ENCODE measurements at regions not wholly inside any gene's neighbourhood (a gene's known extent, or its start where the extent isn't known, plus 50 kb on each side); places are given as distances from the start of the nearest gene placed in this dataset.

DNA sequence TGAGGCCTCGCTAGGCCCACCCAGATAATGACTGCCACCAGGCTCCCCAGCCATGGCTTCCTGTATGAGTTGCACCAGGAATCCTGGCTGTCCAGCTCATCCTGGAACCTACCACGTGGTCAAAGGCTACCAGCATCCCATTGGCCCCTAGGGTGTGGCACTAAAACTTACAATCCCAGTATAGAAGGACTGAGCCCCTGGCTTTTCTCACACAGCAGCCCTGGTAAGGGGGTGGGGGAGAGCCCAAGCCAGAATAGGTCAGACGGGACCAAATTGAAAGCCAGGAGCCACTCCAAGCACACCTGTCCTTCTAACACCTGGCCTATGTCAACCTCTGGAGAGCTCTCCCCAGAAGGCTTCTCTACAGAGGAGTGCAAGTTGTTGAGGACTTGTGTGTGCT, 269.3 kb upstream of the AGTR2 start:
- in situ Hi-C loops (cut with MboI; ENCODE audit: low sequenced_read_pairs) = no loop called here
- Histone ChIP-seq H3K9me1 (ENCODE audit: insufficient read depth, low read length) (no peaks in the 10 kb centered on the region), H2BK120ac (ENCODE audit: low read depth, low read length) (no peak overlapping the region), H3K9ac (ENCODE audit: low read depth, low read length) (no peak overlapping the region), H3K23ac (ENCODE audit: low read depth, low read length) (no peak overlapping the region), H2BK20ac (ENCODE audit: low read depth, low read length) (no peak overlapping the region), H3K4me3 (ENCODE audit: insufficient read depth, low read depth, low read length) (no peak overlapping the region), H4K91ac (ENCODE audit: insufficient read depth, low read depth, low read length) (no peak overlapping the region), H2AK5ac (ENCODE audit: low read depth, low read length) (no peak overlapping the region), H3K27me3 (ENCODE audit: control insufficient read depth, insufficient read depth, low read length) (peaks cover 23% of the 10 kb centered on the region; the same call in 1 of the 2 replicates), H3K36me3 (ENCODE audit: control insufficient read depth, insufficient read depth, low read length) (no peaks in the 10 kb centered on the region), H3K4me1 (ENCODE audit: control insufficient read depth, insufficient read depth, low read length) (no peaks in the 10 kb centered on the region), H3K56ac (ENCODE audit: extremely low read depth, insufficient read depth, low read length) (no peak overlapping the region), H3K27ac (ENCODE audit: insufficient read depth, low read length) (no peak overlapping the region), H2BK15ac (ENCODE audit: low read depth, low read length) (no peak overlapping the region), H2AK9ac (replicated peaks; ENCODE audit: low read depth, low read length, poor library complexity) (no peak overlapping the region), H2AFZ (replicated peaks; ENCODE audit: low read length, poor library complexity) (no peak overlapping the region), H3K14ac (replicated peaks; ENCODE audit: low read depth, low read length) (no peak overlapping the region), H4K5ac (ENCODE audit: low read depth, low read length) (no peak overlapping the region), H3K79me1 (ENCODE audit: low read depth in 1 of 2, low read length in 2 of 2) (no peaks in the 10 kb centered on the region), H3K4me2 (ENCODE audit: low read depth, low read length) (no peak overlapping the region), H4K8ac (ENCODE audit: low read depth in 2 of 2, low read length in 2 of 2) (no peak overlapping the region), H3K18ac (ENCODE audit: low read depth, low read length) (no peak overlapping the region), H4K20me1 (ENCODE audit: insufficient read depth, low read length) (no peaks in the 10 kb centered on the region), H2BK5ac (ENCODE audit: low read depth, low read length, poor library complexity, severe bottlenecking) (no peak overlapping the region), H3K4ac (ENCODE audit: low read depth, low read length) (no peak overlapping the region), H3K9me3 (ENCODE audit: control insufficient read depth, insufficient read depth, low read length) (peaks cover 21% of the 10 kb centered on the region; the same call in 1 of the 2 replicates)
- DNase-seq = no peak
- intact Hi-C loops (cut with micrococcal nuclease) = no loop called here
- POLR2A ChIA-PET (ENCODE audit: unreplicated experiment) = no interaction called here
- CTCF ChIA-PET = no interaction called here
- ATAC-seq (ENCODE audit: low read depth) = no peak
- WGBS, 2 experiments (ENCODE audit: extremely low coverage in 2 of 2, insufficient read length in 1 of 2) = no CpG with 5 or more reads among the region's 3 CpGs
- no TSS peak for BruUV-seq (replicated peaks)
- dilution Hi-C loops (cut with HindIII; ENCODE audit: low sequenced_read_pairs, unreplicated experiment) = no loop called here
- TF ChIP-seq, protein P1, sequence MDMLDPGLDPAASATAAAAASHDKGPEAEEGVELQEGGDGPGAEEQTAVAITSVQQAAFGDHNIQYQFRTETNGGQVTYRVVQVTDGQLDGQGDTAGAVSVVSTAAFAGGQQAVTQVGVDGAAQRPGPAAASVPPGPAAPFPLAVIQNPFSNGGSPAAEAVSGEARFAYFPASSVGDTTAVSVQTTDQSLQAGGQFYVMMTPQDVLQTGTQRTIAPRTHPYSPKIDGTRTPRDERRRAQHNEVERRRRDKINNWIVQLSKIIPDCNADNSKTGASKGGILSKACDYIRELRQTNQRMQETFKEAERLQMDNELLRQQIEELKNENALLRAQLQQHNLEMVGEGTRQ (IDR thresholded peaks at IDR 0.05; ENCODE audit: low read depth, low read length) = no peak
- TF ChIP-seq RAD21 (IDR thresholded peaks at IDR 0.05; ENCODE audit: low read length) (no peak), MXI1 (IDR thresholded peaks at IDR 0.05; ENCODE audit: borderline replicate concordance, low read depth, low read length) (no peak), RFX5 (IDR thresholded peaks at IDR 0.05; ENCODE audit: low read depth, low read length) (no peak), BHLHE40 (IDR thresholded peaks at IDR 0.05; ENCODE audit: low read depth, low read length) (no peak), NFE2L2 (IDR thresholded peaks at IDR 0.05; ENCODE audit: low read depth, low read length) (no peak)
- TF ChIP-seq, protein P2, sequence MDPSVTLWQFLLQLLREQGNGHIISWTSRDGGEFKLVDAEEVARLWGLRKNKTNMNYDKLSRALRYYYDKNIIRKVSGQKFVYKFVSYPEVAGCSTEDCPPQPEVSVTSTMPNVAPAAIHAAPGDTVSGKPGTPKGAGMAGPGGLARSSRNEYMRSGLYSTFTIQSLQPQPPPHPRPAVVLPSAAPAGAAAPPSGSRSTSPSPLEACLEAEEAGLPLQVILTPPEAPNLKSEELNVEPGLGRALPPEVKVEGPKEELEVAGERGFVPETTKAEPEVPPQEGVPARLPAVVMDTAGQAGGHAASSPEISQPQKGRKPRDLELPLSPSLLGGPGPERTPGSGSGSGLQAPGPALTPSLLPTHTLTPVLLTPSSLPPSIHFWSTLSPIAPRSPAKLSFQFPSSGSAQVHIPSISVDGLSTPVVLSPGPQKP (IDR thresholded peaks at IDR 0.05; ENCODE audit: borderline replicate concordance, low read depth, low read length) = no peak
